Loucy (cell line): ENCODE measurements at regions not wholly inside any gene's neighbourhood (a gene's known extent, or its start where the extent isn't known, plus 50 kb on each side); places are given as distances from the start of the nearest gene placed in this dataset.

ENCODE experiments used
- CTCF ChIP-seq: fragments of 200-600 bp; sonication (generic); conservative IDR thresholded peaks from 2 replicates; pipeline ENCODE4 v1.5.1; 2014; ENCODE audit warnings: mild to moderate bottlenecking, antibody characterized with exemption, low read length
- EZH2phosphoT487 ChIP-seq: fragments of 200-600 bp; IDR thresholded peaks from 2 replicates; pipeline ENCODE4 v1.6.1; 2018; ENCODE audit warnings: antibody characterized with exemption, mild to moderate bottlenecking, moderate library complexity, borderline replicate concordance

GRCh38 chr1:90534116-90534515, 183.0 kb downstream of the BARHL2 start:
- no peak for TF ChIP-seq CTCF
- TF ChIP-seq EZH2phosphoT487: no peak
